ENCODE measurements at regions not wholly inside any gene's neighbourhood (a gene's known extent, or its start where the extent isn't known, plus 50 kb on each side); places are given as distances from the start of the nearest gene placed in this dataset.

DNA sequence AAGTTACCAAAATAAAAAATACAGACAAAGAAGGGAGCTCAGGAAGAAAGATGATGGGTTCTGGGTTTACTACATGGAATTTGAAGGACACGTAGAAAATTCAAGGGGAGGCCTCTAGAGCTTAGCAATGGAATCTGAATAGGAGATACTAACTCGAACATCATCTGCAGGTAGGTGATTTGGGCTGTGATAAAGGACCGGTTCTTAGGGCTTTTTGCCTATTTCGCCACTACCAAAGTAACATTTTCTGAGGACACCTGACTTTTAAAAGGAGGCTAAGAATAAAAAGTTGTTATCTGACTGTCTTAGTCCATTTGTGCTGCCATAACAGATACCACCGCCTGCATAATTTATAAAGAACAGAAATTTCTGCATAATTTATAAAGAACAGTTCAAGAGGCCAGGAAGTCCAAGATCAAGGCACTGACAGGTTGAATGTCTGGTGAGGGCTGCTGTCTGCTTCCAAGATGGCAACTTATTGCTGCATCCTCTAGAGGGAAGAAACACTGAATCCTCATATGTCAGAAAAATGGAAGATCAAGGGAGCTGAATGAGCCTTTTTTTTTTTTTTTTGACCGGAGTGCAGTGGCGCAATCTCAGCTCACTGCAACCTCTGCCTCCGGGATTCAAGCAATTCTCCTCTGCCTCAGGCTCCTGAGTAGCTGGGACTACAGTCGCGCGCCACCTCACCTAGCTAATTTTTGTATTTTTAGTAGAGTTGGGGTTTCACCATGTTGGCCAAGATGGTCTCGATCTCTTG, 67.9 kb upstream of the UBE2E2 start:
- no peak for TF ChIP-seq POLR2A (IDR thresholded peaks at IDR 0.05)
- TF ChIP-seq, protein P1, sequence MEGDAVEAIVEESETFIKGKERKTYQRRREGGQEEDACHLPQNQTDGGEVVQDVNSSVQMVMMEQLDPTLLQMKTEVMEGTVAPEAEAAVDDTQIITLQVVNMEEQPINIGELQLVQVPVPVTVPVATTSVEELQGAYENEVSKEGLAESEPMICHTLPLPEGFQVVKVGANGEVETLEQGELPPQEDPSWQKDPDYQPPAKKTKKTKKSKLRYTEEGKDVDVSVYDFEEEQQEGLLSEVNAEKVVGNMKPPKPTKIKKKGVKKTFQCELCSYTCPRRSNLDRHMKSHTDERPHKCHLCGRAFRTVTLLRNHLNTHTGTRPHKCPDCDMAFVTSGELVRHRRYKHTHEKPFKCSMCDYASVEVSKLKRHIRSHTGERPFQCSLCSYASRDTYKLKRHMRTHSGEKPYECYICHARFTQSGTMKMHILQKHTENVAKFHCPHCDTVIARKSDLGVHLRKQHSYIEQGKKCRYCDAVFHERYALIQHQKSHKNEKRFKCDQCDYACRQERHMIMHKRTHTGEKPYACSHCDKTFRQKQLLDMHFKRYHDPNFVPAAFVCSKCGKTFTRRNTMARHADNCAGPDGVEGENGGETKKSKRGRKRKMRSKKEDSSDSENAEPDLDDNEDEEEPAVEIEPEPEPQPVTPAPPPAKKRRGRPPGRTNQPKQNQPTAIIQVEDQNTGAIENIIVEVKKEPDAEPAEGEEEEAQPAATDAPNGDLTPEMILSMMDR (IDR thresholded peaks at IDR 0.05): no peak
- TF ChIP-seq POLR2AphosphoS5 (IDR thresholded peaks at IDR 0.05): no peak
- TF ChIP-seq EP300 (IDR thresholded peaks at IDR 0.05; ENCODE audit: low read depth): no peak
